HepG2 (cell line): ENCODE measurements at regions not wholly inside any gene's neighbourhood (a gene's known extent, or its start where the extent isn't known, plus 50 kb on each side); places are given as distances from the start of the nearest gene placed in this dataset.

Source experiments
- ATAC-seq: fragments of 200-7000 bp; cut with Tn5 transposase; 3 replicates; pipeline ENCODE4 v1.9.1; 2020; ENCODE audit warnings: mild to moderate bottlenecking, moderate library complexity
- BruUV-seq: library from RNA; stranded (reverse); fragments of 400-500 nt; replicated peaks from 2 replicates; lab custom pipeline; 2021; lab: Mats Ljungman, UMichigan
- CTCF ChIA-PET: fragments of 300-600 bp; formaldehyde crosslinking; extraction: SDS; loops from one replicate; lab custom pipeline; 2021; ENCODE audit warnings: low total read pairs, inconsistent platforms, low intra/inter-chr PET ratio; lab: Yijun Ruan, JAX
- POLR2A ChIA-PET: fragments of 350-600 bp; sonication (Branson Sonifier 250); formaldehyde crosslinking; loops from one replicate; lab custom pipeline; 2020; ENCODE audit warnings: antibody characterized with exemption, inconsistent platforms; lab: Yijun Ruan, JAX
- DNase-seq: peaks from one replicate; pipeline ENCODE4 v3.0.0-alpha.2; 2015; ENCODE audit warnings: low spot score
- FAIRE-seq: peaks from 3 replicates; lab custom pipeline; 2011; peaks lifted over from hg19 to GRCh38; lab: Jason Lieb, UNC
- H2AFZ ChIP-seq: one replicate; pipeline ENCODE4 v1.6.1; 2011; ENCODE audit warnings: low read length, inconsistent platforms
- H3K27ac ChIP-seq: fragments of 300-600 bp; 3 replicates; pipeline ENCODE4 v1.8.0; 2011; ENCODE audit warnings: mixed run types, mild to moderate bottlenecking, mixed read lengths, low read length, inconsistent platforms; ENCODE audit not compliant: insufficient read depth; ENCODE audit errors: extremely low read length
- H3K27me3 ChIP-seq, 2 experiments: fragments of 200-600 bp in 1 of 2; 2 replicates in 1 of 2; 3 replicates in 1 of 2; pipeline versions ENCODE4 v1.6.0 to v1.8.0; 2011; ENCODE audit warnings: low read length in 2 of 2, mild to moderate bottlenecking in 2 of 2, moderate library complexity in 2 of 2, inconsistent platforms in 1 of 2; ENCODE audit not compliant: insufficient read depth in 2 of 2, control insufficient read depth in 1 of 2
- H3K36me3 ChIP-seq, 2 experiments: fragments of 200-600 bp in 1 of 2; replicated peaks in 1 of 2; 2 replicates in 1 of 2; 3 replicates in 1 of 2; pipeline versions ENCODE4 v1.5.1 to v1.8.0; 2011; ENCODE audit warnings: low read length in 2 of 2, inconsistent platforms in 1 of 2; ENCODE audit not compliant: insufficient read depth in 2 of 2, control insufficient read depth in 1 of 2
- H3K4me1 ChIP-seq: 2 replicates; pipeline ENCODE4 v1.5.1; 2012; ENCODE audit warnings: low read length, inconsistent platforms; ENCODE audit not compliant: insufficient read depth
- H3K4me2 ChIP-seq: 2 replicates; pipeline ENCODE4 v1.6.0; 2011; ENCODE audit warnings: low read depth, low read length, inconsistent platforms
- H3K4me3 ChIP-seq, 3 experiments: fragments of 200-600 bp in 1 of 3; sonication (generic), shearing (Covaris generic) in 1 of 3; replicated peaks in 1 of 3; 2 replicates each; pipeline ENCODE4 v1.5.1; 2011 to 2016; ENCODE audit warnings: low read length in 3 of 3, inconsistent platforms in 2 of 3, low read depth in 2 of 3, mild to moderate bottlenecking in 2 of 3, control low read depth in 1 of 3, mixed read lengths in 1 of 3; ENCODE audit not compliant: insufficient read depth in 1 of 3
- H3K79me2 ChIP-seq: one replicate; pipeline ENCODE4 v1.6.1; 2011; ENCODE audit warnings: low read length, inconsistent platforms; ENCODE audit not compliant: insufficient read depth
- H3K9ac ChIP-seq: 2 replicates; pipeline ENCODE4 v1.6.0; 2011; ENCODE audit warnings: mild to moderate bottlenecking, low read depth, low read length, inconsistent platforms; ENCODE audit not compliant: insufficient read depth
- H3K9me3 ChIP-seq: 2 replicates; pipeline ENCODE4 v1.5.1; 2012; ENCODE audit warnings: mild to moderate bottlenecking, low read length
- H4K20me1 ChIP-seq: 2 replicates; pipeline ENCODE4 v1.6.0; 2011; ENCODE audit warnings: inconsistent platforms, mild to moderate bottlenecking, low read length, moderate library complexity; ENCODE audit not compliant: insufficient read depth
- ARID5B ChIP-seq: IDR thresholded peaks from 2 replicates; pipeline ENCODE4 v1.4.0; 2020; ENCODE audit warnings: mild to moderate bottlenecking, missing genetic modification reagents
- BCL6 ChIP-seq: IDR thresholded peaks from 2 replicates; pipeline ENCODE4 v1.6.1; 2016; ENCODE audit warnings: missing genetic modification reagents, missing compliant biosample characterization
- BRF2 ChIP-seq: sonication (generic); formaldehyde crosslinking; IDR thresholded peaks from 2 replicates; pipeline ENCODE4 v1.8.1; 2022; ENCODE audit warnings: mild to moderate bottlenecking, missing genetic modification reagents
- CSRNP2 ChIP-seq: sonication (generic); formaldehyde crosslinking; conservative IDR thresholded peaks from 2 replicates; pipeline ENCODE4 v1.8.0; 2022; ENCODE audit warnings: low read depth, missing genetic modification reagents
- FOXC1 ChIP-seq: sonication (generic); formaldehyde crosslinking; IDR thresholded peaks from 2 replicates; pipeline ENCODE4 v1.8.0; 2022; ENCODE audit warnings: mild to moderate bottlenecking, missing genetic modification reagents, borderline replicate concordance
- HNF1A ChIP-seq, 2 experiments: sonication (generic) in 1 of 2; formaldehyde crosslinking in 1 of 2; IDR thresholded peaks; 2 replicates each; pipeline versions ENCODE4 v1.4.0 to v1.6.1; 2016 to 2020; ENCODE audit warnings: borderline replicate concordance in 1 of 2, low read depth in 1 of 2, mild to moderate bottlenecking in 1 of 2, missing genetic modification reagents in 1 of 2
- KMT2B ChIP-seq: IDR thresholded peaks from 2 replicates; pipeline ENCODE4 v1.6.1; 2016; ENCODE audit warnings: missing genetic modification reagents, missing compliant biosample characterization
- NR0B2 ChIP-seq: sonication (generic); formaldehyde crosslinking; IDR thresholded peaks from 2 replicates; pipeline ENCODE4 v1.4.0; 2020; ENCODE audit warnings: mild to moderate bottlenecking, missing genetic modification reagents
- PREB ChIP-seq: sonication (generic); formaldehyde crosslinking; IDR thresholded peaks from 2 replicates; pipeline ENCODE4 v1.4.0; 2020; ENCODE audit warnings: missing genetic modification reagents
- ZNF432 ChIP-seq: sonication (generic); formaldehyde crosslinking; IDR thresholded peaks from 2 replicates; pipeline ENCODE4 v1.5.0; 2020; ENCODE audit warnings: missing genetic modification reagents, mild to moderate bottlenecking, borderline replicate concordance
- WGBS: methylation state at CpG from one replicate; pipeline ENCODE4 v1.1.6; 2017; ENCODE audit warnings: low lambda C conversion rate; 5-methylcytosine and 5-hydroxymethylcytosine counted together
- in situ Hi-C: cut with HindIII; loops from 2 replicates; pipeline ENCODE4 v1.10.0; 2017; ENCODE audit warnings: low pct_unique_long_range_greater_than_20kb; ENCODE audit not compliant: extremely low pct_ligation_motif_present
- intact Hi-C: fragments of 100-400 bp; cut with micrococcal nuclease; formaldehyde crosslinking; loops from one replicate; pipeline ENCODE4 v1.10.0; 2022; ENCODE audit not compliant: unreplicated experiment

GRCh38 chr22:27466778-27467438 is 334.6 kb downstream of the MN1 start:
- DNase-seq (no peak), ATAC-seq (no peak), FAIRE-seq (no peak)
- Histone ChIP-seq H3K27ac (no peak overlapping the region), H3K4me2 (no peak overlapping the region), H2AFZ (no peak overlapping the region), H4K20me1 (no peaks in the 10 kb centered on the region), H3K9ac (no peak overlapping the region), H3K79me2 (no peaks in the 10 kb centered on the region), H3K36me3 (no peaks in the 10 kb centered on the region), H3K27me3 (peaks cover 2 to 10% of the 10 kb centered on the region in 2 experiments; a peak in 3 of 5 replicates), H3K4me1 (0 out of 2 replicates have a peak, but pooled peaks cover 7% of the 10 kb centered on the region), H3K9me3 (no peaks in the 10 kb centered on the region), H3K4me3 (no peak overlapping the region)
- BruUV-seq = no TSS peak
- intact Hi-C loops (no loop called here), in situ Hi-C loops (no loop called here)
- ChIA-PET POLR2A (no interaction called here), CTCF (no interaction called here)
- 82% methylated on average over 4 of the region's 7 CpGs for WGBS
- TF ChIP-seq ARID5B (CRISPR knock-in tag) (no peak), BCL6 (CRISPR knock-in tag) (no peak), PREB (CRISPR knock-in tag) (no peak), NR0B2 (CRISPR knock-in tag) (no peak), ZNF432 (CRISPR knock-in tag) (no peak), FOXC1 (CRISPR knock-in tag) (no peak), KMT2B (CRISPR knock-in tag) (no peak), CSRNP2 (CRISPR knock-in tag) (no peak), HNF1A (IDR thresholded peaks at IDR 0.05; ENCODE audit: low read depth) (no peak), HNF1A (CRISPR knock-in tag; IDR thresholded peaks at IDR 0.05; ENCODE audit: borderline replicate concordance) (no peak), BRF2 (CRISPR knock-in tag) (no peak)
